GM10248 (cell line): ENCODE measurements at regions not wholly inside any gene's neighbourhood (a gene's known extent, or its start where the extent isn't known, plus 50 kb on each side); places are given as distances from the start of the nearest gene placed in this dataset.

Experiments used
- CTCF ChIA-PET: fragments of 300-600 bp; sonication (Branson Sonifier 250); formaldehyde crosslinking; extraction: SDS; loops from one replicate; lab custom pipeline; 2021; ENCODE audit warnings: antibody characterized with exemption; lab: Yijun Ruan, JAX
- POLR2A ChIA-PET: fragments of 350-650 bp; sonication (Branson Sonifier 250); formaldehyde crosslinking; extraction: SDS; loops from one replicate; lab custom pipeline; 2020; ENCODE audit warnings: antibody characterized with exemption; lab: Yijun Ruan, JAX
- DNase-seq: peaks from one replicate; pipeline ENCODE4 v3.0.0; 2012; ENCODE audit errors: extremely low spot score
- CTCF ChIP-seq: IDR thresholded peaks from 2 replicates; pipeline ENCODE4 v1.5.1; 2012; ENCODE audit warnings: mild to moderate bottlenecking, low read depth; ENCODE audit errors: extremely low read depth, missing control alignments, control extremely low read depth

DNA sequence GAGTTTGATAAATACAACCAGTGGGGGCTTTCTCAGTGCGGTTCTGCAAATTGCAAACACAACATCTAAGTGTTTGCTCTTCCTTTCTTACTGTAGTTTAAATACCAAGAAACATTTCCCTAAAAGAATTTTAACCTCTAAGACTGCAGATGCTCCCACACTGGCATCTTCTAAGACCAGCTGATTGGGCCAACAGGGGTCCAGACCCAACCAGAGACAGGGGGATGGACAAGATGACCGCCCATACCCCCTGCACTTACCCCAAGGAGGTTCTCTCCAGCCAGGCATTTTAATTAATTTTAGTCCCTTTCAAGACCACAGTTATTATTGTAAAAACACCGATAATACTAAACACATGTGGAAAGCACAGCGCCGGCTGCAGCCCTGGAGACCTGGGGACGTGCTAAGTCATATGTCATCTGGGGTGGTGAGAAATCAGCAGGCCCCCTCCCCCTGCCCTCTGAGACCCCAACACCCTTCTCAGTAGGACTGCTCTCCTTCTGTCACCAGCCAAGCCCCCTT, 242.3 kb downstream of the SOX9 start:
- POLR2A ChIA-PET, result no interaction called here
- no peak for DNase-seq
- no peak for TF ChIP-seq CTCF
- CTCF ChIA-PET, result no interaction called here

GRCh38 chr17:72365857-72366414, 245.1 kb downstream of the SOX9 start:
- no peak for TF ChIP-seq CTCF
- ChIA-PET CTCF (interaction anchor here (1.2 to 1.3 kb wide), 2 partner anchors 11 to 191 kb away, joined by 3 to 4 read pairs; no protein-coding TSS in a partner anchor), POLR2A (no interaction called here)
- no peak for DNase-seq

GRCh38 chr17:72366626-72367025, 245.8 kb downstream of the SOX9 start:
- DNase-seq, result no peak
- TF ChIP-seq CTCF, result no peak
- ChIA-PET CTCF (interaction anchor here (1.3 kb wide), 1 partner anchor 11 kb away, joined by 4 read pairs; no protein-coding TSS in a partner anchor), POLR2A (no interaction called here)

- POLR2A ChIA-PET, result no interaction called here
- no peak for DNase-seq
- TF ChIP-seq CTCF, result no peak
- CTCF ChIA-PET, result interaction anchor here (1.2 kb wide), 2 partner anchors 10 to 15 kb away, joined by 3 to 5 read pairs; no protein-coding TSS in a partner anchor
Observed at GRCh38 chr17:72368191-72368590, 247.4 kb downstream of the SOX9 start.

GRCh38 chr17:72369366-72369765, 248.5 kb downstream of the SOX9 start:
- CTCF ChIA-PET, result no interaction called here
- POLR2A ChIA-PET, result no interaction called here
- no peak for DNase-seq
- TF ChIP-seq CTCF, result no peak

DNA sequence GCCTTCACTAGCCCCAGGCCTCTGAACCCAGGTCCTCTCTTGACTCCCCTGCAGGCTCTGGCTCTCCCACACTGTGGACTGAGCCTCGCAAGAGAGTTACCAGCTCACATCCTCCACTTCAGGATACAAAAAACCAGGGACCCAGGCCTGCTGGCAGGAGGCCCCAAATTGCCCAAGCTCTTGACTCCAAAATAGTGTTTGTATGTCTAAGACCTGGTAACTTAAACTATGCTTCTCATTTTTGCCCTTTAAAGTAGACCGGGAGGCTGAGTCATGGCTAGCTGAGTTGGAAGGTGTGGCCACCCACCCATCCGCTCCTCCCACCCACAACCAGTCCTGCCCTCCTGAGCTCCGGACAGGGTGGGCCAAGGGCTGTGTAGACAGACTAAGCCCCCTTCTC, 250.0 kb downstream of the SOX9 start:
- CTCF ChIA-PET, result no interaction called here
- no peak for TF ChIP-seq CTCF
- POLR2A ChIA-PET, result no interaction called here
- no peak for DNase-seq

- TF ChIP-seq CTCF, result no peak
- CTCF ChIA-PET, result no interaction called here
- DNase-seq, result no peak
- POLR2A ChIA-PET, result no interaction called here
Observed at GRCh38 chr17:72372185-72372584, 251.4 kb downstream of the SOX9 start.
